SH-SY5Y (cell line): ENCODE measurements at regions not wholly inside any gene's neighbourhood (a gene's known extent, or its start where the extent isn't known, plus 50 kb on each side); places are given as distances from the start of the nearest gene placed in this dataset.

Experiments used
- GATA2 ChIP-seq: IDR thresholded peaks from 2 replicates; pipeline ENCODE4 v1.6.1; 2011; ENCODE audit warnings: mild to moderate bottlenecking, low read depth, low read length
- GATA3 ChIP-seq: IDR thresholded peaks from 2 replicates; pipeline ENCODE4 v1.6.1; 2011; ENCODE audit warnings: low read depth, mild to moderate bottlenecking, low read length, moderate library complexity

GRCh38 chr10:114748241-114748640 lies 73.3 kb upstream of the FHIP2A start:
- TF ChIP-seq GATA2 = peak; percentile 63; the same call in 1 of the 2 replicates
- peak; percentile 43; the same call in 1 of the 2 replicates for TF ChIP-seq GATA3
